Calu3 (cell line): ENCODE measurements at regions not wholly inside any gene's neighbourhood (a gene's known extent, or its start where the extent isn't known, plus 50 kb on each side); places are given as distances from the start of the nearest gene placed in this dataset.

Experiments used
- BruUV-seq: library from RNA; stranded (reverse); fragments of 400-500 nt; replicated peaks from 2 replicates; lab custom pipeline; 2021; lab: Mats Ljungman, UMichigan
- CTCF ChIA-PET: fragments of 300-600 bp; sonication (Branson Sonifier 250); formaldehyde crosslinking; loops from one replicate; lab custom pipeline; 2022; ENCODE audit warnings: antibody characterized with exemption; lab: Charles Lee
- DNase-seq: peaks from one replicate; pipeline ENCODE4 v3.0.0; 2022
- H3K27ac Mint-ChIP-seq: one replicate; pipeline ENCODE4 v1.8.0; 2022; ENCODE audit warnings: mixed read lengths; ENCODE audit not compliant: unreplicated experiment
- H3K27me3 Mint-ChIP-seq: one replicate; pipeline ENCODE4 v1.8.0; 2022; ENCODE audit warnings: mixed read lengths; ENCODE audit not compliant: unreplicated experiment
- H3K36me3 Mint-ChIP-seq: one replicate; pipeline ENCODE4 v1.8.0; 2022; ENCODE audit warnings: mild to moderate bottlenecking, moderate library complexity, mixed read lengths; ENCODE audit not compliant: insufficient read depth, unreplicated experiment
- H3K4me1 Mint-ChIP-seq: one replicate; pipeline ENCODE4 v1.8.0; 2022; ENCODE audit warnings: mild to moderate bottlenecking, low read depth, mixed read lengths; ENCODE audit not compliant: unreplicated experiment
- H3K4me3 Mint-ChIP-seq: one replicate; pipeline ENCODE4 v1.8.0; 2022; ENCODE audit warnings: mild to moderate bottlenecking, low read depth, moderate library complexity, mixed read lengths; ENCODE audit not compliant: unreplicated experiment
- H3K9me3 Mint-ChIP-seq: one replicate; pipeline ENCODE4 v1.8.0; 2022; ENCODE audit warnings: low read depth, mixed read lengths; ENCODE audit not compliant: unreplicated experiment
- CTCF ChIP-seq: fragments of 200-600 bp; IDR thresholded peaks from one replicate; pipeline ENCODE4 v1.8.0; 2022; ENCODE audit warnings: antibody characterized with exemption; ENCODE audit not compliant: unreplicated experiment
- intact Hi-C: fragments of 100-400 bp; cut with micrococcal nuclease; formaldehyde crosslinking; loops from one replicate; pipeline ENCODE4 v1.10.0; 2022; ENCODE audit not compliant: unreplicated experiment

GRCh38 chr15:81514725-81515124, 140.7 kb upstream of the TMC3 start:
- Mint-ChIP-seq H3K36me3 (no peaks in the 10 kb centered on the region), H3K4me3 (no peak overlapping the region), H3K27ac (no peak overlapping the region), H3K4me1 (no peaks in the 10 kb centered on the region), H3K9me3 (no peaks in the 10 kb centered on the region), H3K27me3 (peaks cover 37% of the 10 kb centered on the region)
- CTCF ChIA-PET: no interaction called here
- BruUV-seq: no TSS peak
- no peak for TF ChIP-seq CTCF
- intact Hi-C loops: no loop called here
- no peak for DNase-seq

GRCh38 chr15:81511138-81511537, 137.1 kb upstream of the TMC3 start:
- TF ChIP-seq CTCF: no peak
- DNase-seq: no peak
- Mint-ChIP-seq H3K27me3 (peaks cover 11% of the 10 kb centered on the region), H3K4me3 (no peak overlapping the region), H3K27ac (no peak overlapping the region), H3K36me3 (no peaks in the 10 kb centered on the region), H3K9me3 (peaks cover under 1% of the 10 kb centered on the region), H3K4me1 (no peaks in the 10 kb centered on the region)
- CTCF ChIA-PET: interaction anchor here (0.6 kb wide), 1 partner anchor 792 kb away, joined by 3 read pairs; no protein-coding TSS in a partner anchor
- BruUV-seq: no TSS peak
- intact Hi-C loops: no loop called here

- H3K4me3 Mint-ChIP-seq: no peak overlapping the region
- H3K27ac Mint-ChIP-seq: no peak overlapping the region
- DNase-seq: no peak
- no peaks in the 10 kb centered on the region for H3K4me1 Mint-ChIP-seq
- peaks cover 8% of the 10 kb centered on the region for H3K27me3 Mint-ChIP-seq
- no TSS peak for BruUV-seq
- H3K36me3 Mint-ChIP-seq: no peaks in the 10 kb centered on the region
- CTCF ChIA-PET: no interaction called here
- TF ChIP-seq CTCF: no peak
- intact Hi-C loops: no loop called here
- peaks cover 3% of the 10 kb centered on the region for H3K9me3 Mint-ChIP-seq
Observed at GRCh38 chr15:81507831-81508230, 133.8 kb upstream of the TMC3 start.

- Mint-ChIP-seq H3K27me3 (peaks cover 8% of the 10 kb centered on the region), H3K36me3 (no peaks in the 10 kb centered on the region), H3K9me3 (peaks cover 3% of the 10 kb centered on the region), H3K4me1 (no peaks in the 10 kb centered on the region), H3K4me3 (no peak overlapping the region), H3K27ac (no peak overlapping the region)
- CTCF ChIA-PET: no interaction called here
- no peak for TF ChIP-seq CTCF
- DNase-seq: no peak
- BruUV-seq: no TSS peak
- intact Hi-C loops: no loop called here
Observed at GRCh38 chr15:81506936-81507335, 132.9 kb upstream of the TMC3 start.
